Keratinocyte (primary cell): ENCODE measurements at regions not wholly inside any gene's neighbourhood (a gene's known extent, or its start where the extent isn't known, plus 50 kb on each side); places are given as distances from the start of the nearest gene placed in this dataset.

Experiments used
- DNase-seq: peaks from one replicate; pipeline ENCODE4 v3.0.0-alpha.2; 2011; ENCODE audit warnings: low read depth, missing footprints, low spot score
- FAIRE-seq: peaks from 2 replicates; lab custom pipeline; 2011; peaks lifted over from hg19 to GRCh38; lab: Jason Lieb, UNC
- H2AFZ ChIP-seq: 2 replicates; pipeline ENCODE4 v1.6.0; 2012; ENCODE audit warnings: low read length, control low read depth, inconsistent platforms; ENCODE audit not compliant: control insufficient read depth
- H3K27ac ChIP-seq: 2 replicates; pipeline ENCODE4 v1.5.1; 2011; ENCODE audit warnings: low read length; ENCODE audit not compliant: control insufficient read depth, insufficient read depth
- H3K27me3 ChIP-seq: 3 replicates; pipeline ENCODE4 v1.6.0; 2011; ENCODE audit warnings: low read length; ENCODE audit not compliant: control insufficient read depth, insufficient read depth; ENCODE audit errors: extremely low read depth
- H3K36me3 ChIP-seq, 2 experiments: 2 replicates in 1 of 2; 3 replicates in 1 of 2; pipeline ENCODE4 v1.5.1; 2011; ENCODE audit warnings: low read length in 2 of 2, mild to moderate bottlenecking in 1 of 2; ENCODE audit not compliant: control insufficient read depth in 2 of 2, insufficient read depth in 2 of 2; ENCODE audit errors: extremely low read depth in 1 of 2
- H3K4me1 ChIP-seq: 3 replicates; pipeline ENCODE4 v1.5.1; 2011; ENCODE audit warnings: low read length; ENCODE audit not compliant: control insufficient read depth, insufficient read depth; ENCODE audit errors: extremely low read depth
- H3K4me2 ChIP-seq: 3 replicates; pipeline ENCODE4 v1.6.0; 2011; ENCODE audit warnings: low read depth, low read length; ENCODE audit not compliant: control insufficient read depth, insufficient read depth; ENCODE audit errors: extremely low read depth
- H3K4me3 ChIP-seq, 3 experiments: fragments of 200-600 bp in 1 of 3; sonication (generic) in 1 of 3; 2 replicates in 2 of 3; 3 replicates in 1 of 3; pipeline ENCODE4 v1.5.1; 2011 to 2016; ENCODE audit warnings: low read length in 3 of 3, mild to moderate bottlenecking in 3 of 3, control low read depth in 2 of 3, inconsistent platforms in 1 of 3, low read depth in 1 of 3, mixed read lengths in 1 of 3, mixed run types in 1 of 3, moderate library complexity in 1 of 3; ENCODE audit not compliant: control insufficient read depth in 2 of 3, insufficient read depth in 2 of 3; ENCODE audit errors: extremely low read depth in 1 of 3
- H3K79me2 ChIP-seq: 2 replicates; pipeline ENCODE4 v1.6.0; 2012; ENCODE audit warnings: low read length; ENCODE audit not compliant: control insufficient read depth, insufficient read depth
- H3K9ac ChIP-seq: 3 replicates; pipeline ENCODE4 v1.6.0; 2011; ENCODE audit warnings: low read length; ENCODE audit not compliant: control insufficient read depth, insufficient read depth; ENCODE audit errors: extremely low read depth
- H3K9me1 ChIP-seq: 3 replicates; pipeline ENCODE4 v1.6.0; 2011; ENCODE audit warnings: low read length; ENCODE audit not compliant: control insufficient read depth, insufficient read depth; ENCODE audit errors: extremely low read depth
- H3K9me3 ChIP-seq: 2 replicates; pipeline ENCODE4 v1.5.1; 2012; ENCODE audit warnings: low read depth, low read length; ENCODE audit not compliant: control insufficient read depth
- H4K20me1 ChIP-seq: 3 replicates; pipeline ENCODE4 v1.6.0; 2011; ENCODE audit warnings: low read length; ENCODE audit not compliant: control insufficient read depth, insufficient read depth; ENCODE audit errors: extremely low read depth
- EZH2 ChIP-seq: IDR thresholded peaks from one replicate; pipeline ENCODE4 v1.6.1; 2012; ENCODE audit warnings: inconsistent platforms, mild to moderate bottlenecking, low read length, moderate library complexity
- dilution Hi-C: fragments of 300-500 bp; cut with MboI; formaldehyde crosslinking; loops from one replicate; pipeline ENCODE4 v1.7.0; 2020; ENCODE audit warnings: low sequenced_read_pairs; ENCODE audit not compliant: extremely low pct_ligation_motif_present
- TF ChIP-seq, protein P1 (sequence below), 3 experiments: IDR thresholded peaks in 1 of 3; conservative IDR thresholded peaks in 1 of 3; optimal IDR thresholded peaks in 1 of 3; 2 replicates in 2 of 3; 3 replicates in 1 of 3; pipeline versions ENCODE3 to v1.5.1; 2011; ENCODE audit warnings: low read length in 3 of 3, mild to moderate bottlenecking in 3 of 3, moderate library complexity in 2 of 3, control low read depth in 1 of 3, inconsistent platforms in 1 of 3; ENCODE audit not compliant: insufficient read depth in 2 of 3; ENCODE audit errors: extremely low read depth in 1 of 3

DNA sequence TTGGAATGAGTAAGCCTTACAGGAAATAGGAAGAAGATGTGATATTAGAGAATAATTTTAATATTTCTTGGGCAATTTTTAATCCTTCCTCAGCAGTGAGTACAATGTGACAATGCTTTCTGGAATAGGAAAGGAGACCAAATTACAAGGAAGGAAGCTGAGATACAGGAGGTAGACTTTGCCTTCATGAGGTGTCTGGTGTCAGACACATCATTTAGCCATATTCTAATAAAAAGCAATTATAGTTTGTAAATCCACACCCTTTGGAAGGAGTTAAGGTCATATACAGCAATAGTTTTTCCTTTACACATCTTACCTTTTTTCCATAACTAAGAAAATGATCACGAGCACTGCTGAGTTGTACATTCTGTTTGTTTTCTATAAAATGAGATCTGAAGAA is 390.4 kb downstream of the SH3GL2 start:
- Histone ChIP-seq H3K4me3 (no peak overlapping the region), H3K9me3 (no peaks in the 10 kb centered on the region), H3K36me3 (no peaks in the 10 kb centered on the region), H3K9me1 (no peaks in the 10 kb centered on the region), H3K9ac (no peak overlapping the region), H3K4me2 (no peak overlapping the region), H3K79me2 (no peaks in the 10 kb centered on the region), H4K20me1 (no peaks in the 10 kb centered on the region), H3K27ac (no peak overlapping the region), H2AFZ (no peak overlapping the region), H3K4me1 (no peaks in the 10 kb centered on the region), H3K27me3 (no peaks in the 10 kb centered on the region)
- dilution Hi-C loops: no loop called here
- FAIRE-seq (no peak), DNase-seq (no peak)
- TF ChIP-seq, protein P1, sequence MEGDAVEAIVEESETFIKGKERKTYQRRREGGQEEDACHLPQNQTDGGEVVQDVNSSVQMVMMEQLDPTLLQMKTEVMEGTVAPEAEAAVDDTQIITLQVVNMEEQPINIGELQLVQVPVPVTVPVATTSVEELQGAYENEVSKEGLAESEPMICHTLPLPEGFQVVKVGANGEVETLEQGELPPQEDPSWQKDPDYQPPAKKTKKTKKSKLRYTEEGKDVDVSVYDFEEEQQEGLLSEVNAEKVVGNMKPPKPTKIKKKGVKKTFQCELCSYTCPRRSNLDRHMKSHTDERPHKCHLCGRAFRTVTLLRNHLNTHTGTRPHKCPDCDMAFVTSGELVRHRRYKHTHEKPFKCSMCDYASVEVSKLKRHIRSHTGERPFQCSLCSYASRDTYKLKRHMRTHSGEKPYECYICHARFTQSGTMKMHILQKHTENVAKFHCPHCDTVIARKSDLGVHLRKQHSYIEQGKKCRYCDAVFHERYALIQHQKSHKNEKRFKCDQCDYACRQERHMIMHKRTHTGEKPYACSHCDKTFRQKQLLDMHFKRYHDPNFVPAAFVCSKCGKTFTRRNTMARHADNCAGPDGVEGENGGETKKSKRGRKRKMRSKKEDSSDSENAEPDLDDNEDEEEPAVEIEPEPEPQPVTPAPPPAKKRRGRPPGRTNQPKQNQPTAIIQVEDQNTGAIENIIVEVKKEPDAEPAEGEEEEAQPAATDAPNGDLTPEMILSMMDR (optimal IDR thresholded peaks at IDR 0.05 in 1 of 3, IDR thresholded peaks at IDR 0.05 in 1 of 3, conservative IDR thresholded peaks at IDR 0.05 in 1 of 3; ENCODE audit: extremely low read depth in 1 of 3, insufficient read depth in 2 of 3, low read length in 3 of 3): no peak
- no peak for TF ChIP-seq EZH2

DNA sequence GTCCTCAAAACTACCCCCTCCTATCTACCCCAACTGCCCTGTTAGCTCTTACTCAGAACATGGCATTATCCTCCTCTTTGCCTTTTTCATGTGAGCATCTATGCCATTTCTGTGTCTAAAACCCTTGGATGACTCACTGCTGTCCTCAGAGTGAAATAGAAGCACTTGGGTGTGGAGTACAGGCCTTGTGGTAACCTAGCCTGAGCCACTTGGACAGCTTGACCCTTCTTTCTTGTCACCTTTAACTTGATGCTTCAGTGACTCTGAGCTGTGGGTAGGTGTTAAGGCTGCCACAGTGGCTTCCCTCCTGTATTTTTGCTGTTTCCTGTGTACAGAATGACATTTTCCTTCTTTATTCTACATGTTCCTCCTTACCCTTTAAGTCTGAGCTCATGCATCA is 391.4 kb downstream of the SH3GL2 start:
- no peaks in the 10 kb centered on the region for H3K4me1 ChIP-seq
- no peak overlapping the region for H2AFZ ChIP-seq
- H3K4me3 ChIP-seq: no peak overlapping the region
- no peak overlapping the region for H3K27ac ChIP-seq
- no peaks in the 10 kb centered on the region for H3K9me3 ChIP-seq
- no peaks in the 10 kb centered on the region for H3K9me1 ChIP-seq
- no peaks in the 10 kb centered on the region for H4K20me1 ChIP-seq
- H3K79me2 ChIP-seq: no peaks in the 10 kb centered on the region
- no peak overlapping the region for H3K9ac ChIP-seq
- dilution Hi-C loops: no loop called here
- no peak for FAIRE-seq
- TF ChIP-seq, protein P1 (optimal IDR thresholded peaks at IDR 0.05 in 1 of 3, IDR thresholded peaks at IDR 0.05 in 1 of 3, conservative IDR thresholded peaks at IDR 0.05 in 1 of 3; ENCODE audit: extremely low read depth in 1 of 3, insufficient read depth in 2 of 3, low read length in 3 of 3): no peak
- TF ChIP-seq EZH2: no peak
- DNase-seq: no peak
- no peaks in the 10 kb centered on the region for H3K36me3 ChIP-seq
- H3K27me3 ChIP-seq: no peaks in the 10 kb centered on the region
- no peak overlapping the region for H3K4me2 ChIP-seq
